Body of pancreas (tissue), 4 donors: ENCODE measurements at regions not wholly inside any gene's neighbourhood (a gene's known extent, or its start where the extent isn't known, plus 50 kb on each side); places are given as distances from the start of the nearest gene placed in this dataset.
"Not testable (repeated sequence)": the region's sequence is repeated elsewhere in the genome, so short reads cannot be mapped to it uniquely, and the experiment has no call there.

Source experiments
- ATAC-seq: fragments of 150-250 bp; one replicate; pipeline ENCODE4 v1.9.1; 2016
- DNase-seq, 4 donors: peaks; one replicate each; pipeline ENCODE4 v3.0.0-alpha.2; 2019
- H3K27ac ChIP-seq, 4 donors: fragments of 200-600 bp; sonication (generic); 1 replicate in 3 of 4; 2 replicates in 1 of 4; pipeline versions ENCODE4 v1.5.1 to v1.6.1; 2016 to 2019; ENCODE audit warnings: mild to moderate bottlenecking in 1 of 4, mixed read lengths in 1 of 4, moderate library complexity in 1 of 4
- H3K27me3 ChIP-seq, 2 donors: fragments of 200-600 bp; sonication (generic); one replicate each; pipeline ENCODE4 v1.6.0; 2016; ENCODE audit warnings: mild to moderate bottlenecking in 1 of 2
- H3K36me3 ChIP-seq, 2 donors: fragments of 200-600 bp; sonication (generic); replicated peaks in 1 of 2; 2 replicates each; pipeline ENCODE4 v1.5.1; 2016; ENCODE audit warnings: low read depth in 2 of 2; ENCODE audit not compliant: insufficient read depth in 1 of 2
- H3K4me1 ChIP-seq: fragments of 200-600 bp; sonication (generic); one replicate; pipeline ENCODE4 v1.6.0; 2016
- H3K4me3 ChIP-seq, 2 donors: fragments of 200-600 bp; sonication (generic); 1 replicate in 1 of 2; 2 replicates in 1 of 2; pipeline ENCODE4 v1.5.1; 2016 to 2019
- H3K9me3 ChIP-seq, 3 donors: fragments of 200-600 bp; sonication (generic); 1 replicate in 2 of 3; 2 replicates in 1 of 3; pipeline ENCODE4 v1.5.1; 2016
- CTCF ChIP-seq, 7 experiments: fragments of 450-650 bp in 4 of 7; fragments of 200-600 bp in 3 of 7; sonication (generic) in 3 of 7; IDR thresholded peaks; one replicate each; pipeline ENCODE4 v1.5.1; 2016 to 2019; ENCODE audit warnings: antibody characterized with exemption in 7 of 7
- POLR2A ChIP-seq, 3 donors: fragments of 450-650 bp; IDR thresholded peaks; one replicate each; pipeline ENCODE4 v1.6.1; 2016; ENCODE audit warnings: antibody characterized with exemption in 3 of 3, mild to moderate bottlenecking in 2 of 3
- WGBS, 2 donors: methylation state at CpG; one replicate each; pipeline ENCODE4 v1.1.5; 2017; 5-methylcytosine and 5-hydroxymethylcytosine counted together
- intact Hi-C: fragments of 100-400 bp; cut with DNase I; formaldehyde crosslinking; loops from one replicate; pipeline ENCODE4 v1.15.1; 2023

- Histone ChIP-seq H3K4me3 (no peak overlapping the region), H3K36me3 (no peaks in the 10 kb centered on the region), H3K27ac (no peak overlapping the region), H3K4me1 (peaks cover 4% of the 10 kb centered on the region), H3K9me3 (peaks cover 0 to 6% (median 0%) of the 10 kb centered on the region in 3 donors), H3K27me3 (no peaks in the 10 kb centered on the region)
- intact Hi-C loops = no loop called here
- no peak for TF ChIP-seq CTCF (IDR thresholded peaks at IDR 0.05)
- TF ChIP-seq POLR2A (IDR thresholded peaks at IDR 0.05) = no peak
- DNase-seq (no peak), ATAC-seq (no peak)
- WGBS, 2 donors = 91% methylated on average over 2 of the region's 2 CpGs
Measured at GRCh38 chr5:71923755-71924154, 183.5 kb upstream of the MAP1B start.

- TF ChIP-seq CTCF (IDR thresholded peaks at IDR 0.05) (no peak), POLR2A (IDR thresholded peaks at IDR 0.05) (no peak)
- no peak overlapping the region for H3K27ac ChIP-seq
- peaks cover 4% of the 10 kb centered on the region for H3K4me1 ChIP-seq
- intact Hi-C loops = no loop called here
- H3K4me3 ChIP-seq = no peak overlapping the region
- DNase-seq = no peak
- peaks cover 0 to 6% (median 0%) of the 10 kb centered on the region in 3 donors for H3K9me3 ChIP-seq
- no peaks in the 10 kb centered on the region for H3K27me3 ChIP-seq
- no peak for ATAC-seq
- no peaks in the 10 kb centered on the region for H3K36me3 ChIP-seq
Measured at GRCh38 chr5:71924325-71924724, 182.9 kb upstream of the MAP1B start.

GRCh38 chr5:71924980-71925379 is 182.3 kb upstream of the MAP1B start:
- H3K27ac ChIP-seq = no peak overlapping the region
- WGBS, 2 donors = 46% methylated on average over 3 of the region's 3 CpGs
- no peaks in the 10 kb centered on the region for H3K27me3 ChIP-seq
- DNase-seq (no peak), ATAC-seq (no peak)
- H3K9me3 ChIP-seq = peaks cover 0 to 6% (median 0%) of the 10 kb centered on the region in 3 donors
- TF ChIP-seq POLR2A (IDR thresholded peaks at IDR 0.05) (no peak), CTCF (IDR thresholded peaks at IDR 0.05) (no peak)
- H3K4me3 ChIP-seq = no peak overlapping the region
- H3K4me1 ChIP-seq = peaks cover 4% of the 10 kb centered on the region
- no peaks in the 10 kb centered on the region for H3K36me3 ChIP-seq
- intact Hi-C loops = no loop called here

- ATAC-seq = no peak
- no peak for DNase-seq
- intact Hi-C loops = no loop called here
- no peak for TF ChIP-seq POLR2A (IDR thresholded peaks at IDR 0.05)
- TF ChIP-seq CTCF (IDR thresholded peaks at IDR 0.05) = no peak
- Histone ChIP-seq H3K4me1 (peaks cover 4% of the 10 kb centered on the region), H3K27ac (no peak overlapping the region), H3K9me3 (peaks cover 0 to 1% (median 0%) of the 10 kb centered on the region in 3 donors), H3K27me3 (no peaks in the 10 kb centered on the region), H3K36me3 (no peaks in the 10 kb centered on the region), H3K4me3 (no peak overlapping the region)
- 20% methylated on average over 4 of the region's 4 CpGs for WGBS, 2 donors
Measured at GRCh38 chr5:71925608-71926091, 181.6 kb upstream of the MAP1B start.

GRCh38 chr5:71929003-71929402 is 178.3 kb upstream of the MAP1B start:
- H3K4me1 ChIP-seq = peaks cover 14% of the 10 kb centered on the region
- WGBS, 2 donors = 62 to 81% methylated on average over 3 of the region's 3 CpGs
- no peaks in the 10 kb centered on the region for H3K27me3 ChIP-seq
- no peaks in the 10 kb centered on the region for H3K36me3 ChIP-seq
- no peaks in the 10 kb centered on the region for H3K9me3 ChIP-seq
- intact Hi-C loops = no loop called here
- DNase-seq (no peak), ATAC-seq (no peak)
- TF ChIP-seq POLR2A (IDR thresholded peaks at IDR 0.05) (no peak), CTCF (IDR thresholded peaks at IDR 0.05) (no peak)
- H3K27ac ChIP-seq = no peak overlapping the region
- H3K4me3 ChIP-seq = no peak overlapping the region

GRCh38 chr5:71930554-71930953 is 176.7 kb upstream of the MAP1B start:
- H3K36me3 ChIP-seq, H3K27ac ChIP-seq, intact Hi-C loops, H3K9me3 ChIP-seq, H3K27me3 ChIP-seq, DNase-seq, H3K4me3 ChIP-seq, ATAC-seq: not testable (repeated sequence)
- peaks cover 10% of the 10 kb centered on the region for H3K4me1 ChIP-seq
